H7 (cell line): ENCODE measurements at regions not wholly inside any gene's neighbourhood (a gene's known extent, or its start where the extent isn't known, plus 50 kb on each side); places are given as distances from the start of the nearest gene placed in this dataset.
"Not testable (repeated sequence)": the region's sequence is repeated elsewhere in the genome, so short reads cannot be mapped to it uniquely, and the experiment has no call there.

Experiments
- DNase-seq: peaks from one replicate; pipeline ENCODE4 v3.0.0; 2012
- H3K27me3 ChIP-seq: 2 replicates; pipeline ENCODE4 v1.6.0; 2011; ENCODE audit warnings: mild to moderate bottlenecking, low read length; ENCODE audit not compliant: control insufficient read depth, insufficient read depth
- H3K36me3 ChIP-seq: replicated peaks from 2 replicates; pipeline ENCODE4 v1.5.1; 2011; ENCODE audit warnings: low read length; ENCODE audit not compliant: control insufficient read depth, insufficient read depth
- H3K4me3 ChIP-seq: 2 replicates; pipeline ENCODE4 v1.5.1; 2011; ENCODE audit warnings: low read depth, mild to moderate bottlenecking, control low read depth, low read length, moderate library complexity; ENCODE audit not compliant: insufficient read depth

DNA sequence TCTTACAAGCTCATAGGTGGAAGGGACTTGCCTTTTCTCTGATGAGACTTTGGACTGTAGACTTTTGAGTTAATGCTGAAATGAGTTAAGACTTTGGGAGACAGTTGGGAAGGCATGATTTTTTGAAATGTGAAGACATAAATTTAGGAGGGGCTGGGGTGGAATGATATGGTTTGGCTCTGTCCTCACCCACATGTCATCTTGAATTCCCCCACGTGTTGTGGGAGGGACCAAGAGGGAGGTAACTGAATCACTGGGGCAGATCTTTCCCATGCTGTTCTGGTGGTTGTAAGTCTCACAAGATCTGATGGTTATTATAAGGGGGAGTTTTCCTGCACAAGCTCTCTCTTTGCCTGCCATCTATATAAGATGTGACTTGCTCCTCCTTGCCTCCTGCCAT, 777.9 kb downstream of the CENPC start:
- Histone ChIP-seq H3K27me3 (no peaks in the 10 kb centered on the region), H3K36me3 (no peaks in the 10 kb centered on the region), H3K4me3 (no peak overlapping the region)
- no peak for DNase-seq

DNA sequence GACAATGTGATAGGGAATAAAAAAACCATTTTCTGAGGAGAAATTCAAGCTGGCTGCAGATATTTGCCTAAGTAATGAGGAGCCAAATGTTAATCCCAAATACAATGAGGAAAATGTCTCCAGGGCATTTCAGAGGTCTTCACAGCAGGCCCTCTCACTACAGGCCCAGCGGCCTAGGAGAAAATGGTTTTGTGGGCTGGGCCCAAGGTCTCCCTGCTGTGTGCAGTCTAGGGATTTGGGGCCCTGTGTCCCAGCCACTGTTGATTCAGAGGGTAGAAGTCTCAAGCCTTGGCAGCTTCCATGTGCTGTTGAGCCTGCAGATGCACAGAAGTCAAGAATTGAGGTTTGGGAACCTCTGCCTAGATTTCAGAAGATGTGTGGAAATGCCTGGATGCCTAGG, 778.7 kb downstream of the CENPC start:
- no peaks in the 10 kb centered on the region for H3K36me3 ChIP-seq
- no peak for DNase-seq
- no peak overlapping the region for H3K4me3 ChIP-seq
- no peaks in the 10 kb centered on the region for H3K27me3 ChIP-seq

DNA sequence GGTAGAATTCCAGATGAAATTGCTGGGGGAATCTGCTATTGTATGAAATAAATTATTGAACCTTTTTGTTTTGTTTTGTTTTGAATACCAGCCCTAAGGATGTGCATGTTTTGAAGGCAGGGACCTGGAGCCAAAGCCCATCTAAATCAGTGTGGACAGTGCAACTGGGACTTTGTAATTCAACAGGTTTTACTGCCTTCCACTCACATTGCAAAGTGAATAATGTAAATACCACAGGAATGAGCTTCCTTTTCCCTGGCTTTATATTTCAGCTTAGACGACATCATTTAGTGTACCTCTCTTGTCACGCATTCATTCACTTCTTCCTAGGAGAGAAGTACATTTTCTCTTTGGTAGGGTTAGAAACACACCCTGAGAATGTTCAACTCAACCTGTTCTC, 795.0 kb downstream of the CENPC start:
- no peaks in the 10 kb centered on the region for H3K36me3 ChIP-seq
- DNase-seq, result no peak
- no peaks in the 10 kb centered on the region for H3K27me3 ChIP-seq
- H3K4me3 ChIP-seq, result no peak overlapping the region

DNA sequence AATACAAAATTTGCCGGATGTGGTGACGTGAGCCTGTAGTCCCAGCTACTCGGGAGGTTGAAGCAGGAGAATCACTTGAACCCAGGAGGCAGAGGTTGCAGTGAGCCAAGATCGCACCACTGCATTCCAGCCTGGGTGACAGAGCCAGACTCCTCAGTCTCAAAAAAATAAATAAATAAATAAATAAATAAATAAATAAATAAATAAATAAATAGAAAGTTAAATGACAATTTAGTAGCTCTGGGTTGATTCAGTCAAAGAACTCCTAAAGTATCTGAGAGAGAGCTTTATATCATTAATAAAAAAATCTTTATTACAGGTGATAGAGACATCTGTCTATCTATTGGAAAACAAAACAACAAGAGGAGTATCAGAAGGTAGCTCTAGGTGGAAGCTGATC, 798.4 kb downstream of the CENPC start:
- DNase-seq, H3K36me3 ChIP-seq, H3K4me3 ChIP-seq, H3K27me3 ChIP-seq: not testable (repeated sequence)

DNA sequence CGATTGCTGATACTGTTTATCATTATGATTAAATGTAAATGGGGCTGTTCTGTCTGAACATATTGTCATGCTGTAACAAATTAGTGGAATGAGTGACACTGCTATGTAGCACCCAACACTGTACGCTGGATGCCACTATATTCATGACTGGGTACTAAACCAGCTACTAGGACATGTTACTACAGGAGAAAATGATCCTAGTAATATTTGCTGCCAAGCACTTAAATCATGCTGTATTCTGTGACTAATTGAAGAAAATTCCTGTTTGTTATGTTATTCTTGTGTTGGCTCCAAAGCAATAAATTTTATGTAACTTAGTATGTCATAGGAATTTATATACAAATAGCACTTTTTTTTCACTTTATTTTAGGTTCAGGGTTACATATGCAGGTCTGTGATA, 804.2 kb downstream of the CENPC start:
- H3K4me3 ChIP-seq, result no peak overlapping the region
- DNase-seq, result no peak
- no peaks in the 10 kb centered on the region for H3K36me3 ChIP-seq
- no peaks in the 10 kb centered on the region for H3K27me3 ChIP-seq

DNA sequence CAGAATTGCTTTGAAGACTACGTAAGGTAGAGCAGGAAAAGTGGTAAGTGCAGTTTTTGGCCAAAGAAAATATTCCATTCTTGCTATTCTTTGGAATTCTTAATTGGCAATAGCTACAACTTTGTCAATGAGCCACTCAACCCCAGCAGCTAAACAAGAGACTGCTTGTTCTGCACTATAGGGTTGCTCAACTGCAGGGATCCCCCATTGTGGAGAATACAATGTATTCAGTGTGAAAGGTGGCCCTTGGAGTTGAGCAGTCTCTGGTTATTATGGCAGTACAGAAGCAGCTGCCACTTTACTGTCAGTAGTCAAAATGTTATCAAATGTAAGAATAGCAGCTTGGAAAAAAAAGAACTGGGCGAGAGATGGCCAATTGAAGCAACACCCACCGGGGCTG, 808.7 kb downstream of the CENPC start:
- DNase-seq, result peak; percentile 7
- Histone ChIP-seq H3K36me3 (no peaks in the 10 kb centered on the region), H3K27me3 (no peaks in the 10 kb centered on the region), H3K4me3 (no peak overlapping the region)

DNA sequence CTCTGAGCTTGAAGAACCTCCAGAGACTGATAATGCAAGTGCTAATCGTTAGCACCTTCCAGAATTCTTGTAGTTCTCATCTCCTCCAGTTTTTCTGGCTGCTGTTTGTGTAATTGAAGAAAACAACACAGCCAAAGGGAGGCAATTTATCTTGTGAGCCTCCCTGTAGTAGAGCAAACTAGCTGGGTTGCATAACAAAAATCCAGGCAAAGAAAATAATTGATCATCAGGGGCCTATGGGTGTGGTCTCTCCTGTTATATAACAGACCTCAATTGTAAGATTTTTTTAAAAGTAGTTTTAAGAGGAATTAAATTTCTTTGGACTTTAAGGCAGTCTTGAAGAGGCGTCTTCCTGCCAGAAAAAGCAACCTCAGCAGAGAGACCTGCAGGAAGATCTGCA, 817.0 kb downstream of the CENPC start:
- Histone ChIP-seq H3K27me3 (no peaks in the 10 kb centered on the region), H3K4me3 (no peak overlapping the region), H3K36me3 (no peaks in the 10 kb centered on the region)
- no peak for DNase-seq

DNA sequence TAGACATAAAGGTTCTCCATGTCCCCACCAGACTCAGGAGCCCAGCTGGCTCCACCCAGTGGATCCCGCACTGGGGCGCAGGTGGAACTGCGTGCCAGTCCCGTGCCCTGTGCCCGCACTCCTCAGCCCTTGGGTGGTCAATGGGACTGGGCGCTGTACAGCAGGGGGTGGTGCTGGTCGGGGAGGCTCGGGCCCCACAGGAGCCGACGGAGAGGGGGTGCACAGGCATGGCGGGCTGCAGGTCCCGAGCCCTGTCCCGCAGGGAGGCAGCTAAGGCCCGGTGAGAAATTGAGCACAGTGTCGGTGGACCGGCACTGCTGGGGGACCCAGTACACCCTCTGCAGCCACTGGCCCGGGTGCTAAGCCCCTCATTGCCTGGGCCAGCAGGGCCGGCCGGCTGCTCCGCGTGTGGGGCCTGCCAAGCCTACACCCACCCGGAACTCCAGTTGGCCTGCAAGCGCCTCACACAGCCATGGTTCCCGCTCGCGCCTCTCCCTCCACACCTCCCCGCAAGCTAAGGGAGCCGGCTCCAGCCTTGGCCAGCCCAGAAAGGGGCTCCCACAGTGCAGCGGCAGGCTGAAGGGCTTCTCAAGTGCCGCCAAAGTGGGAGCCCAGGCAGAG, 832.9 kb downstream of the CENPC start:
- H3K36me3 ChIP-seq, DNase-seq, H3K27me3 ChIP-seq, H3K4me3 ChIP-seq: not testable (repeated sequence)

DNA sequence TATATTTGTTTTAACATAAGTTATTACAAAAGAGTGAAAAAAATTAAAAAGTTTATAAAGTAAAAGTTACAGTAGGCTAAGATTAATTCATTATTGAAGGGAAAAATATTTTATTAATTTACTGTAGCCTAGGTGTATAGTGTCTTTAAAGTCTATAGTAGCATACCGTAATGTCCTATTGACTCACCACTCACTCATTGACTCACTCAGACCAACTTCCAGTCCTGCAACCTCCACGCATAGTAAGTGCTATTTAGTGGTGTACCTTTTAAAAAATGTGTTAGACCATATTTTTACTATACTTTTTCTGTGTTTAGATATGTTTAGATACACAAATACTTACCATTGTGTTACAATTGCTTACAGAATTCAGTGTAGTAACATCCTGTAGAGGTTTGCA, 841.1 kb downstream of the CENPC start:
- no peak for DNase-seq
- H3K4me3 ChIP-seq, result no peak overlapping the region
- no peaks in the 10 kb centered on the region for H3K36me3 ChIP-seq
- H3K27me3 ChIP-seq, result no peaks in the 10 kb centered on the region

DNA sequence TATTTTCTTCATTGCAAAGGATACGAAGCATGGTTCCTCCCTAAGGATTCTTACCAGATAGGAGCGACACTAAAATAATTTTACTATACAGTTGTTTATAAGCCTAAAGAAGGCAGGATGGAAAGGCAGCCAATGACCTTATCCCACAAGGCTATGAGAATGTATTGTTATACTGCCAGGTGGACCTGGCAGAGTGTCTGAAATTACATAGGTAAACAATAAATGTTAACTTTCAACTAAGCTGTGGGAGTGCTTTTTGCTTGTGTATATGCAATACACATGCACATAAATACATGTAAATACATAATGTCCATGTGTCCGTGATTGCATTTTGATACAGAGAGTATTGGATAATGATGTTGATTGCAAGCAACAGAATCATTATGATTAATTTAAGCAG, 850.6 kb downstream of the CENPC start:
- Histone ChIP-seq H3K4me3 (no peak overlapping the region), H3K36me3 (no peaks in the 10 kb centered on the region), H3K27me3 (no peaks in the 10 kb centered on the region)
- DNase-seq, result no peak

DNA sequence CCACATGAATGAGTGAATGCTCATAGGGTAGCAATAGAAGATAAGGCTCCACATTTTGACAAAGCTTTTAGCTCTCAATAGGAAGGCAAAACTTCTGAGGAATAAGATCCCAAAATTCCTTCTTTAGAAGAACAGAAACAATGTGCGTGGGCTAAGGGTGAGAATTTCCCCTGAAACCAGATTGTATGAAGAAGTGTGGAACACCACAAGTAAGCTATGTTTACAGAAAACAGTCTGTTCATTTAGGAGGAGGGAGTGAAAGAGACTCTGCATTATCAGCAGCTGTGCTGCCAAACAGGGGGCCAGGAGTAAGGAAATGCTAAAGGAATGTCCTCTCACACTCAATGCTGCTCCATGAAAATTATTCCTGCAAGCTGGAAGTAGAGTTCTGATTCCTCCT, 851.6 kb downstream of the CENPC start:
- no peak overlapping the region for H3K4me3 ChIP-seq
- no peaks in the 10 kb centered on the region for H3K36me3 ChIP-seq
- no peaks in the 10 kb centered on the region for H3K27me3 ChIP-seq
- no peak for DNase-seq

DNA sequence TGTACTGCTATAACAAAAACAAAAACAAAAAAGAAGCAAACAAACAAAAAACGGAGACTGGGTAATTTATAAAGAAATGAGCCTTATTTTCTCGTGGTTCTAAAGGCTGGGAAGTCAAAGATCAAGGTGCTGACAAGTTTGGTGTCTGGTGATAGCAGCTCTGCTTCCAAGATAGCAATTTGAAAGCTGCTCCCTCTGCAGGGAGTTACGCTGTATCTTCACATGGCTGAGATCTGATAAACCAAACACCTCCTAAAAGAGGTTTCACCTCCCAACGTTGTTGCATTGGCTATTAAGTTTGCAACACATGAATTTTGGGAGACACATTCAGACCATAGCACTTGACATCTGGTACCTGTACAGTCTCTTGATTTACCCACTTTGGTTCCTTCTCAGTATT, 854.2 kb downstream of the CENPC start:
- Histone ChIP-seq H3K4me3 (no peak overlapping the region), H3K36me3 (no peaks in the 10 kb centered on the region), H3K27me3 (no peaks in the 10 kb centered on the region)
- no peak for DNase-seq

DNA sequence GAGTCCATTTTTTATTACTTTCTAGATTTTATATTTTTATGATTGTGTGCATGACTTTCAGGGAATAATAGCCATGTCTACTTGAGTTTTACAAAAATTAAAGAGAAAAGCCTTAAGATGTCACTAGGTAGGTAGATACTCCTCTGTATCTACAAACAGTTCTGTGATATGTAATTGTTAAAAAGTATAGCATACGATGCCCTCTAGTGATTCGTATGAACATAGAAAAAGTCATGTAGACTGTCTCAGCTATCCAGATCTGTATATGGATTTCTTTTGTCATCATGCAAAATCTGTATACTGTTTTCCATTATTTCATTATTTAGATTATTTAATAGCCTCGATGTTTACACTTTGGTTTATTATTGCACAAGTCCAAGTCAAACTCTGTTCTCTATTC, 856.6 kb downstream of the CENPC start:
- DNase-seq, result no peak

DNA sequence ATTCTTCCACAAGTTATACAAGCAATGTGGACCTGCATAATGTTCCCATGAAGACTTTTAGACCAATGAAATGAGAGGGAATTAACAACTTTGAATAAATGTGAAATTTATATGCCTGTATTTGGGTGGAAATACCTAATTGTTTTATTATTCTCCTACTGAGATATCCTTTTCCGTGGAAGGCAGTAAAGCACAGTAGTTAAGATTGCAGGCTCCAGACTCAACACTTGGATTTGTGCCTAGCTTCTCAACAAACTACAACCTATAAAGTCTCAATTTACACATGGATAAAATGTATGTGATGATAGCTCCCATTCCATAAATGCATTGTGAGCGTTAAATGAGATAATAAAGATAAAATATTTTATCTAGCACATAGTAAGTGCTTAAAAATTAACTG, 857.8 kb downstream of the CENPC start:
- no peak for DNase-seq
- Histone ChIP-seq H3K36me3 (no peaks in the 10 kb centered on the region), H3K4me3 (no peak overlapping the region), H3K27me3 (no peaks in the 10 kb centered on the region)

More for the DNA sequence above, 856.6 kb downstream of the CENPC start:
- Histone ChIP-seq H3K36me3 (no peaks in the 10 kb centered on the region), H3K27me3 (no peaks in the 10 kb centered on the region), H3K4me3 (no peak overlapping the region)

DNA sequence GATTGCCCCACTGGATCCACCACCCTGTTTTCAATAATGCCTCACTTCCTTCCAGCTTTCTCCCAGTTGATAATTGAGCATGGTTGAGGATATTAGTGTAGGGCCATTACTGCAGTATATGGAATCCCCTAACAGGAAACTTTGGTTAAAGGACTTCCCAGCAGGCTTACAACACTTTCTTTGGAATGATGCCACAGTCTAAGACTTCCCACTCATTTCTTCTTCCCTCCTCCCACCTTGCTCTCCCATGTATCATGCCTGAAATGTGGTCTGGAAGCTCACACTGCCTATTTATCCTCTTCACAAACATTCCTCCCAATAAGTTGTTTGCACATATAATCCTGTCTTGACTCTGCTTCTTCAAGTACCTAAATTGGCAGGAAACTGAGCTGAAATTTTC, 863.3 kb downstream of the CENPC start:
- DNase-seq, result no peak
- H3K36me3 ChIP-seq, result no peaks in the 10 kb centered on the region
- no peaks in the 10 kb centered on the region for H3K27me3 ChIP-seq
- H3K4me3 ChIP-seq, result no peak overlapping the region

DNA sequence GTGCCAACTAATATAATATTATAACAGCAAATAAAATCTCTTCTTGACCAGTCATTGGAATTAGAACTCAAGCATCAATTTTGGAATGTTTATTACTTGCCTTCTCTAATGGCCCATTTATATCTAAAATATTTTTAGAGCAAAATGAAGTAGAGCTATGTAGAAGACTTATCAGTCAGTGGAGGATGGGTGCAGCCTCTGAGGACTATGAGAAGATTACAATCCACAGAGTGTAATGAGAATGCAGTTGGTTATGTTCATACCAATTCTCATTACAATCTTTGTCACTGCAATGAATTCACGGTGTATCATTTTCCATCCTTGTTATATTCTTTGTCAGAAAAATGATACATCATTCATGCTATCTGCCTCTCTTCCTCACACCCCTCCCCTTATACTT, 878.1 kb downstream of the CENPC start:
- Histone ChIP-seq H3K36me3 (no peaks in the 10 kb centered on the region), H3K4me3 (no peak overlapping the region), H3K27me3 (no peaks in the 10 kb centered on the region)
- DNase-seq, result no peak
